AG09309 (cell line): ENCODE measurements at regions not wholly inside any gene's neighbourhood (a gene's known extent, or its start where the extent isn't known, plus 50 kb on each side); places are given as distances from the start of the nearest gene placed in this dataset.
"Not testable (repeated sequence)": the region's sequence is repeated elsewhere in the genome, so short reads cannot be mapped to it uniquely, and the experiment has no call there.

Source experiments
- DNase-seq: peaks from one replicate; pipeline ENCODE4 v3.0.0-alpha.2; 2010; ENCODE audit warnings: low read depth
- H3K4me3 ChIP-seq: 2 replicates; pipeline ENCODE4 v1.5.1; 2011; ENCODE audit warnings: mild to moderate bottlenecking, low read depth, low read length, moderate library complexity; ENCODE audit not compliant: control insufficient read depth
- CTCF ChIP-seq: IDR thresholded peaks from 2 replicates; pipeline ENCODE4 v1.5.1; 2011; ENCODE audit warnings: mild to moderate bottlenecking, low read depth, low read length, inconsistent platforms; ENCODE audit not compliant: insufficient read depth, control insufficient read depth; ENCODE audit errors: missing control alignments

- no peak overlapping the region for H3K4me3 ChIP-seq
- TF ChIP-seq CTCF: no peak
- no peak for DNase-seq
Measured at GRCh38 chr10:28367413-28367812, 64.5 kb upstream of the MPP7 start.

- TF ChIP-seq CTCF: no peak
- DNase-seq: no peak
- no peak overlapping the region for H3K4me3 ChIP-seq
Measured at GRCh38 chr10:28367929-28368484, 65.1 kb upstream of the MPP7 start.

GRCh38 chr10:28370107-28370835, 67.4 kb upstream of the MPP7 start:
- H3K4me3 ChIP-seq: no peak overlapping the region
- DNase-seq: no peak
- no peak for TF ChIP-seq CTCF

- H3K4me3 ChIP-seq, DNase-seq: not testable (repeated sequence)
Measured at GRCh38 chr10:28371638-28372037, 68.8 kb upstream of the MPP7 start.

- no peak for DNase-seq
- TF ChIP-seq CTCF: no peak
- no peak overlapping the region for H3K4me3 ChIP-seq
Measured at GRCh38 chr10:28374036-28374435, 71.2 kb upstream of the MPP7 start.

GRCh38 chr10:28375399-28376354, 72.8 kb upstream of the MPP7 start:
- DNase-seq: no peak
- no peak for TF ChIP-seq CTCF
- no peak overlapping the region for H3K4me3 ChIP-seq
